Activated CD8-positive, alpha-beta T cell treated with anti-CD3 and anti-CD28 coated beads for 36 hours (primary cell): ENCODE measurements at regions not wholly inside any gene's neighbourhood (a gene's known extent, or its start where the extent isn't known, plus 50 kb on each side); places are given as distances from the start of the nearest gene placed in this dataset.

Source experiments
- ATAC-seq: fragments of 200-7000 bp; cut with Tn5 transposase; one replicate; pipeline ENCODE4 v1.10.0; 2021; ENCODE audit warnings: mild to moderate bottlenecking, moderate library complexity
- CTCF ChIA-PET: fragments of 350-600 bp; sonication (Branson Sonifier 250); formaldehyde crosslinking; loops from one replicate; lab custom pipeline; 2021; ENCODE audit warnings: antibody characterized with exemption; lab: Charles Lee
- POLR2A ChIA-PET: fragments of 350-600 bp; sonication (Branson Sonifier 250); formaldehyde crosslinking; loops from one replicate; lab custom pipeline; 2021; ENCODE audit warnings: antibody characterized with exemption; lab: Charles Lee
- DNase-seq: peaks from one replicate; pipeline ENCODE4 v3.0.0-alpha.2; 2020
- H3K27ac Mint-ChIP-seq: one replicate; pipeline ENCODE4 v1.8.0; 2021; ENCODE audit warnings: mild to moderate bottlenecking, mixed read lengths
- H3K27me3 Mint-ChIP-seq: one replicate; pipeline ENCODE4 v1.8.0; 2021; ENCODE audit warnings: mixed read lengths
- H3K36me3 Mint-ChIP-seq: one replicate; pipeline ENCODE4 v1.8.0; 2021; ENCODE audit warnings: low read depth, mixed read lengths
- H3K4me1 Mint-ChIP-seq: one replicate; pipeline ENCODE4 v1.8.0; 2021; ENCODE audit warnings: low read depth, mixed read lengths
- H3K4me3 Mint-ChIP-seq: one replicate; pipeline ENCODE4 v1.8.0; 2021; ENCODE audit warnings: mild to moderate bottlenecking, moderate library complexity, mixed read lengths
- H3K9me3 Mint-ChIP-seq: one replicate; pipeline ENCODE4 v1.8.0; 2021; ENCODE audit warnings: mixed read lengths
- intact Hi-C: fragments of 100-400 bp; cut with micrococcal nuclease; formaldehyde crosslinking; loops from one replicate; pipeline ENCODE4 v1.10.0; 2022
- TF ChIP-seq, protein P1 (sequence below): fragments of 200-600 bp; IDR thresholded peaks from one replicate; pipeline ENCODE4 v1.8.0; 2022; ENCODE audit warnings: antibody characterized with exemption, mild to moderate bottlenecking

DNA sequence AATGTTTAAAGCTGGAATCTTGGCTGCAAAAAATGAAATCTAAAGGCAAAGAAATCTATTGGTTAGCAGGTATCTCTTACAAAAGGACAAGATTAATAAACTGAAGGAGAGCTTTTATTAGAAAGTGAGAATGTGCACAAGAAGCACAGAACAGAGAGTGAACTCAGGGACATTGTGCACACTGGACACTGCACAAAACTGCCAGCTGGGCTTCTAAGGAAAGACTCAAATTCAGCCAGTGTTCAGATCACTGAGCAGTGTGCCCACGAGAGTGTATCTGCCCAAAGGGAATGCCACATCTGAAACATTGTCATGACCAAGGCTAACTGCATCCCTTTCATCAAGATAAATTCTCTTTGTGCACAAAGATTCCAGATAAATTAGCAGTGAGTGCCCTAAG is 129.7 kb upstream of the KCNH7 start:
- ATAC-seq (no peak), DNase-seq (no peak)
- intact Hi-C loops: no loop called here
- Mint-ChIP-seq H3K4me1 (no peaks in the 10 kb centered on the region), H3K4me3 (no peak overlapping the region), H3K27ac (no peak overlapping the region), H3K27me3 (no peaks in the 10 kb centered on the region), H3K9me3 (peaks cover 2% of the 10 kb centered on the region), H3K36me3 (no peaks in the 10 kb centered on the region)
- ChIA-PET POLR2A (no interaction called here), CTCF (no interaction called here)
- TF ChIP-seq, protein P1, sequence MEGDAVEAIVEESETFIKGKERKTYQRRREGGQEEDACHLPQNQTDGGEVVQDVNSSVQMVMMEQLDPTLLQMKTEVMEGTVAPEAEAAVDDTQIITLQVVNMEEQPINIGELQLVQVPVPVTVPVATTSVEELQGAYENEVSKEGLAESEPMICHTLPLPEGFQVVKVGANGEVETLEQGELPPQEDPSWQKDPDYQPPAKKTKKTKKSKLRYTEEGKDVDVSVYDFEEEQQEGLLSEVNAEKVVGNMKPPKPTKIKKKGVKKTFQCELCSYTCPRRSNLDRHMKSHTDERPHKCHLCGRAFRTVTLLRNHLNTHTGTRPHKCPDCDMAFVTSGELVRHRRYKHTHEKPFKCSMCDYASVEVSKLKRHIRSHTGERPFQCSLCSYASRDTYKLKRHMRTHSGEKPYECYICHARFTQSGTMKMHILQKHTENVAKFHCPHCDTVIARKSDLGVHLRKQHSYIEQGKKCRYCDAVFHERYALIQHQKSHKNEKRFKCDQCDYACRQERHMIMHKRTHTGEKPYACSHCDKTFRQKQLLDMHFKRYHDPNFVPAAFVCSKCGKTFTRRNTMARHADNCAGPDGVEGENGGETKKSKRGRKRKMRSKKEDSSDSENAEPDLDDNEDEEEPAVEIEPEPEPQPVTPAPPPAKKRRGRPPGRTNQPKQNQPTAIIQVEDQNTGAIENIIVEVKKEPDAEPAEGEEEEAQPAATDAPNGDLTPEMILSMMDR: no peak

DNA sequence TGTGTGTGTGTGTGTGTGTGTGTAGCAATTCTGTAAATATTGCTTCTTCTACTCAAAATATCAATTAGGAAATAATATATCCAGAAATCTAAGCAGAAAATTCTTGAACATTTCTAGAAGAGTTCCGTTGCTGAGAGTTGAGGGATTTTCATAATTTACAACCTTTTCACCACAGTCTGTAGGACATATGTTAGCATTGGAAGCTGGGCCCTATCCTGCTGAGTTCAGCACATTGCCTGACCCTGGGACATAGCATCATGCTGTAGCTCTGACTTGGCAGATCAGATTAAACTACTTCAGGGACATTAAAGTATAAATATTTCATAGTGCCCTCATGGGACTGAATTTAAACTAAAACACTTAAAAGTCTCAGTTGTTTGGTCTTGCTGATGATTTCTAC is 129.2 kb upstream of the KCNH7 start:
- Mint-ChIP-seq H3K36me3 (no peaks in the 10 kb centered on the region), H3K4me3 (no peak overlapping the region), H3K9me3 (peaks cover 2% of the 10 kb centered on the region), H3K4me1 (no peaks in the 10 kb centered on the region), H3K27me3 (no peaks in the 10 kb centered on the region), H3K27ac (no peak overlapping the region)
- ChIA-PET POLR2A (no interaction called here), CTCF (no interaction called here)
- TF ChIP-seq, protein P1: no peak
- no peak for ATAC-seq
- intact Hi-C loops: no loop called here
- DNase-seq: no peak

DNA sequence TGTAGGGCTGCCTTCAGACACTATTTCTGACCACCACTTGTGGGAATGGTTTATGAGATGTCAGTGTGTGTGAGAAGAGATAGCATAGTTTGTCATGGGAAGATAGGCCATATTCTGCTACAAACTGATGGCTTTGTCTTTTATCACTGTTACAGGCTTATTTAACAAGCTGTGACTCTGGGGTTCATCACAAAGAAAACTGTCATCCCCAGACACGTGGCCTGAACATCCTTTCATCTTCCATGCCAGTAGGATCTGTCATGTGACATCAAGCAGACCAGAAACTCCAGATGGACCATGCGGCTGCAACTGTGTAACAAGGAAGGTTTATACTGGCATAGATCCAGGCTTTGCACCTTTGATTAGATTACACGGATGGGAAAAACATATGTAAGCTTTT is 128.6 kb upstream of the KCNH7 start:
- peaks cover 2% of the 10 kb centered on the region for H3K9me3 Mint-ChIP-seq
- no peak overlapping the region for H3K4me3 Mint-ChIP-seq
- H3K36me3 Mint-ChIP-seq: no peaks in the 10 kb centered on the region
- ATAC-seq (no peak), DNase-seq (no peak)
- TF ChIP-seq, protein P1: no peak
- H3K4me1 Mint-ChIP-seq: no peaks in the 10 kb centered on the region
- CTCF ChIA-PET: no interaction called here
- H3K27me3 Mint-ChIP-seq: no peaks in the 10 kb centered on the region
- POLR2A ChIA-PET: no interaction called here
- H3K27ac Mint-ChIP-seq: no peak overlapping the region
- intact Hi-C loops: no loop called here

DNA sequence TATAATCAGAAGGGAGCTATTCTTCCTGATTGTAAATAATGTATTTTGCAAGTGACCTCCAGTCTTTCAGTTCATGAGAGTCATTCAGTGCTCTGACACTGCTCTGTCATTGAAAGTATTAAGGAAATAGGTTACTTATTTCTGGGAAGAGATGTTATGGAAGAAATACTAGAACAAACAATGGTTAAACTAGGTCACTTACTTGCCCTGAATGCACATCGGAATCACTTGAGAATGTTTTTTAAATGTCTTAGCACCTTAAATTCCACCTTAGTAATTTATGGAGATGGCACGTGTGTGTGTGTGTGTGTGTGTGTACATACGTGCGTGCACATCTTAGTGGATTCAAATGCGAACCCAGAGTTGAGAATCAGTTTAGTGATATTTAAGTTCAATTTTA is 126.6 kb upstream of the KCNH7 start:
- Mint-ChIP-seq H3K27ac (no peak overlapping the region), H3K4me1 (no peaks in the 10 kb centered on the region), H3K9me3 (peaks cover 3% of the 10 kb centered on the region), H3K36me3 (no peaks in the 10 kb centered on the region), H3K27me3 (no peaks in the 10 kb centered on the region), H3K4me3 (no peak overlapping the region)
- TF ChIP-seq, protein P1: no peak
- intact Hi-C loops: no loop called here
- ATAC-seq (no peak), DNase-seq (no peak)
- POLR2A ChIA-PET: no interaction called here
- CTCF ChIA-PET: no interaction called here

DNA sequence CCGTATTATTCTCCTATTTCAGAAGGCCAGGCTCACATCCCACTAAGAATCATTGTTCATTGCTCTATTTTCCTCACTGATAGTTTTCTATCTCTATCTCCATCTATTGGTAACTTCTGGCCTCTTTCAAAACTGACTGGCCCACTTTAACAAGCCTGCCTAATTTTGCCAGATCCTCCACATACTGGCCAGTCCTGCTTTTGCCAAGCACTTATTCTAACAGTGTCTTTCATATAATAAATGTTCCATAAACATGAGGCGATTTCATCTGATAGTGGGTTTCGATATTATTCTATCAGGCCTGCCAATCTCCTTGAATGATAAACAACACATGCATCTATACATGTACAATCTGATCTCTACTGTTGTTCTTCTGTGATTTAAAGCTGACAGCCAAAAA is 125.9 kb upstream of the KCNH7 start:
- Mint-ChIP-seq H3K9me3 (peaks cover 3% of the 10 kb centered on the region), H3K27ac (no peak overlapping the region), H3K4me1 (no peaks in the 10 kb centered on the region), H3K4me3 (no peak overlapping the region), H3K36me3 (no peaks in the 10 kb centered on the region), H3K27me3 (no peaks in the 10 kb centered on the region)
- TF ChIP-seq, protein P1: no peak
- ATAC-seq (no peak), DNase-seq (no peak)
- POLR2A ChIA-PET: no interaction called here
- intact Hi-C loops: no loop called here
- CTCF ChIA-PET: no interaction called here
